ENCODE measurements at regions not wholly inside any gene's neighbourhood (a gene's known extent, or its start where the extent isn't known, plus 50 kb on each side); places are given as distances from the start of the nearest gene placed in this dataset.

GRCh38 chr12:28794786-28795185, 354.3 kb upstream of the FAR2 start:
- TF ChIP-seq EP300 (IDR thresholded peaks at IDR 0.05; ENCODE audit: borderline replicate concordance) (no peak), RAD21 (IDR thresholded peaks at IDR 0.05; ENCODE audit: low read depth) (no peak), EGR1 (IDR thresholded peaks at IDR 0.05) (no peak), CEBPB (IDR thresholded peaks at IDR 0.05) (no peak), ZBTB7A (IDR thresholded peaks at IDR 0.05; ENCODE audit: low read depth) (no peak), TCF12 (IDR thresholded peaks at IDR 0.05; ENCODE audit: low read depth) (no peak), TAF1 (IDR thresholded peaks at IDR 0.05; ENCODE audit: low read depth) (no peak), CREB1 (IDR thresholded peaks at IDR 0.05; ENCODE audit: low read depth) (no peak), TEAD4 (IDR thresholded peaks at IDR 0.05) (no peak)
- TF ChIP-seq, protein P1, sequence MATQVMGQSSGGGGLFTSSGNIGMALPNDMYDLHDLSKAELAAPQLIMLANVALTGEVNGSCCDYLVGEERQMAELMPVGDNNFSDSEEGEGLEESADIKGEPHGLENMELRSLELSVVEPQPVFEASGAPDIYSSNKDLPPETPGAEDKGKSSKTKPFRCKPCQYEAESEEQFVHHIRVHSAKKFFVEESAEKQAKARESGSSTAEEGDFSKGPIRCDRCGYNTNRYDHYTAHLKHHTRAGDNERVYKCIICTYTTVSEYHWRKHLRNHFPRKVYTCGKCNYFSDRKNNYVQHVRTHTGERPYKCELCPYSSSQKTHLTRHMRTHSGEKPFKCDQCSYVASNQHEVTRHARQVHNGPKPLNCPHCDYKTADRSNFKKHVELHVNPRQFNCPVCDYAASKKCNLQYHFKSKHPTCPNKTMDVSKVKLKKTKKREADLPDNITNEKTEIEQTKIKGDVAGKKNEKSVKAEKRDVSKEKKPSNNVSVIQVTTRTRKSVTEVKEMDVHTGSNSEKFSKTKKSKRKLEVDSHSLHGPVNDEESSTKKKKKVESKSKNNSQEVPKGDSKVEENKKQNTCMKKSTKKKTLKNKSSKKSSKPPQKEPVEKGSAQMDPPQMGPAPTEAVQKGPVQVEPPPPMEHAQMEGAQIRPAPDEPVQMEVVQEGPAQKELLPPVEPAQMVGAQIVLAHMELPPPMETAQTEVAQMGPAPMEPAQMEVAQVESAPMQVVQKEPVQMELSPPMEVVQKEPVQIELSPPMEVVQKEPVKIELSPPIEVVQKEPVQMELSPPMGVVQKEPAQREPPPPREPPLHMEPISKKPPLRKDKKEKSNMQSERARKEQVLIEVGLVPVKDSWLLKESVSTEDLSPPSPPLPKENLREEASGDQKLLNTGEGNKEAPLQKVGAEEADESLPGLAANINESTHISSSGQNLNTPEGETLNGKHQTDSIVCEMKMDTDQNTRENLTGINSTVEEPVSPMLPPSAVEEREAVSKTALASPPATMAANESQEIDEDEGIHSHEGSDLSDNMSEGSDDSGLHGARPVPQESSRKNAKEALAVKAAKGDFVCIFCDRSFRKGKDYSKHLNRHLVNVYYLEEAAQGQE (IDR thresholded peaks at IDR 0.05; ENCODE audit: low read depth) = no peak
- TF ChIP-seq, protein P2, sequence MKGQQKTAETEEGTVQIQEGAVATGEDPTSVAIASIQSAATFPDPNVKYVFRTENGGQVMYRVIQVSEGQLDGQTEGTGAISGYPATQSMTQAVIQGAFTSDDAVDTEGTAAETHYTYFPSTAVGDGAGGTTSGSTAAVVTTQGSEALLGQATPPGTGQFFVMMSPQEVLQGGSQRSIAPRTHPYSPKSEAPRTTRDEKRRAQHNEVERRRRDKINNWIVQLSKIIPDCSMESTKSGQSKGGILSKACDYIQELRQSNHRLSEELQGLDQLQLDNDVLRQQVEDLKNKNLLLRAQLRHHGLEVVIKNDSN (IDR thresholded peaks at IDR 0.05) = no peak

Measured in Ishikawa (cell line).